Activated B cell treated with CpG ODN at 0.5 μM for 24 hours (primary cell): ENCODE measurements at regions not wholly inside any gene's neighbourhood (a gene's known extent, or its start where the extent isn't known, plus 50 kb on each side); places are given as distances from the start of the nearest gene placed in this dataset.

ENCODE experiments used
- ATAC-seq: fragments of 200-7000 bp; cut with Tn5 transposase; one replicate; pipeline ENCODE4 v1.10.0; 2021; ENCODE audit warnings: low read depth, mild to moderate bottlenecking, moderate library complexity
- CTCF ChIA-PET: fragments of 350-600 bp; sonication (Branson Sonifier 250); formaldehyde crosslinking; loops from one replicate; lab custom pipeline; 2021; ENCODE audit warnings: antibody characterized with exemption; lab: Charles Lee
- POLR2A ChIA-PET: fragments of 350-600 bp; sonication (Branson Sonifier 250); formaldehyde crosslinking; loops from one replicate; lab custom pipeline; 2021; ENCODE audit warnings: antibody characterized with exemption; lab: Charles Lee
- DNase-seq: peaks from one replicate; pipeline ENCODE4 v3.0.0; 2022
- H3K27ac Mint-ChIP-seq: one replicate; pipeline ENCODE4 v1.8.0; 2020; ENCODE audit warnings: mixed read lengths
- H3K27me3 Mint-ChIP-seq: one replicate; pipeline ENCODE4 v1.8.0; 2021; ENCODE audit warnings: mixed read lengths
- H3K36me3 Mint-ChIP-seq: one replicate; pipeline ENCODE4 v1.8.0; 2021; ENCODE audit warnings: low read depth, mixed read lengths
- H3K4me1 Mint-ChIP-seq: one replicate; pipeline ENCODE4 v1.8.0; 2021; ENCODE audit warnings: mixed read lengths
- H3K4me3 Mint-ChIP-seq: one replicate; pipeline ENCODE4 v1.8.0; 2020; ENCODE audit warnings: mild to moderate bottlenecking, mixed read lengths
- H3K9me3 Mint-ChIP-seq: one replicate; pipeline ENCODE4 v1.8.0; 2020; ENCODE audit warnings: mixed read lengths
- CTCF ChIP-seq: fragments of 200-600 bp; IDR thresholded peaks from one replicate; pipeline ENCODE4 v1.8.0; 2022; ENCODE audit warnings: antibody characterized with exemption, mild to moderate bottlenecking
- intact Hi-C: fragments of 100-400 bp; cut with micrococcal nuclease; formaldehyde crosslinking; loops from one replicate; pipeline ENCODE4 v1.15.1; 2024

- POLR2A ChIA-PET, result no interaction called here
- Mint-ChIP-seq H3K27ac (no peak overlapping the region), H3K4me3 (no peak overlapping the region), H3K36me3 (no peaks in the 10 kb centered on the region), H3K27me3 (no peaks in the 10 kb centered on the region), H3K9me3 (peaks cover 11% of the 10 kb centered on the region), H3K4me1 (no peaks in the 10 kb centered on the region)
- ATAC-seq (no peak), DNase-seq (no peak)
- intact Hi-C loops, result no loop called here
- CTCF ChIA-PET, result no interaction called here
- TF ChIP-seq CTCF, result no peak
These were observed 449.9 kb downstream of the PRELID2 start for GRCh38 chr5:145385276-145385675.

- no peak for TF ChIP-seq CTCF
- DNase-seq (no peak), ATAC-seq (no peak)
- H3K9me3 Mint-ChIP-seq, result peaks cover 34% of the 10 kb centered on the region
- H3K36me3 Mint-ChIP-seq, result no peaks in the 10 kb centered on the region
- H3K4me3 Mint-ChIP-seq, result no peak overlapping the region
- POLR2A ChIA-PET, result no interaction called here
- intact Hi-C loops, result no loop called here
- no peaks in the 10 kb centered on the region for H3K4me1 Mint-ChIP-seq
- H3K27me3 Mint-ChIP-seq, result no peaks in the 10 kb centered on the region
- CTCF ChIA-PET, result no interaction called here
- H3K27ac Mint-ChIP-seq, result no peak overlapping the region
These were observed 456.9 kb downstream of the PRELID2 start for GRCh38 chr5:145378226-145378625.

- H3K27ac Mint-ChIP-seq, result no peak overlapping the region
- H3K4me1 Mint-ChIP-seq, result no peaks in the 10 kb centered on the region
- ChIA-PET CTCF (no interaction called here), POLR2A (no interaction called here)
- no peaks in the 10 kb centered on the region for H3K27me3 Mint-ChIP-seq
- no peak for TF ChIP-seq CTCF
- intact Hi-C loops, result no loop called here
- peaks cover 36% of the 10 kb centered on the region for H3K9me3 Mint-ChIP-seq
- no peak overlapping the region for H3K4me3 Mint-ChIP-seq
- H3K36me3 Mint-ChIP-seq, result no peaks in the 10 kb centered on the region
- no peak for DNase-seq
- ATAC-seq, result no peak
These were observed 459.6 kb downstream of the PRELID2 start for GRCh38 chr5:145375521-145375920.

GRCh38 chr5:145365464-145365863, 469.7 kb downstream of the PRELID2 start:
- no peak for ATAC-seq
- H3K27ac Mint-ChIP-seq, result no peak overlapping the region
- no peaks in the 10 kb centered on the region for H3K27me3 Mint-ChIP-seq
- ChIA-PET POLR2A (no interaction called here), CTCF (no interaction called here)
- no peaks in the 10 kb centered on the region for H3K36me3 Mint-ChIP-seq
- no peak for TF ChIP-seq CTCF
- no peaks in the 10 kb centered on the region for H3K4me1 Mint-ChIP-seq
- DNase-seq, result no peak
- H3K4me3 Mint-ChIP-seq, result no peak overlapping the region
- intact Hi-C loops, result no loop called here
- peaks cover 4% of the 10 kb centered on the region for H3K9me3 Mint-ChIP-seq

- DNase-seq, result no peak
- H3K36me3 Mint-ChIP-seq, result no peaks in the 10 kb centered on the region
- intact Hi-C loops, result no loop called here
- CTCF ChIA-PET, result no interaction called here
- no peak overlapping the region for H3K27ac Mint-ChIP-seq
- H3K9me3 Mint-ChIP-seq, result no peaks in the 10 kb centered on the region
- no peak for TF ChIP-seq CTCF
- POLR2A ChIA-PET, result no interaction called here
- H3K4me1 Mint-ChIP-seq, result no peaks in the 10 kb centered on the region
- H3K4me3 Mint-ChIP-seq, result no peak overlapping the region
- no peak for ATAC-seq
- H3K27me3 Mint-ChIP-seq, result no peaks in the 10 kb centered on the region
These were observed 472.9 kb downstream of the PRELID2 start for GRCh38 chr5:145362266-145362665.
